ENCODE measurements at regions not wholly inside any gene's neighbourhood (a gene's known extent, or its start where the extent isn't known, plus 50 kb on each side); places are given as distances from the start of the nearest gene placed in this dataset.

DNA sequence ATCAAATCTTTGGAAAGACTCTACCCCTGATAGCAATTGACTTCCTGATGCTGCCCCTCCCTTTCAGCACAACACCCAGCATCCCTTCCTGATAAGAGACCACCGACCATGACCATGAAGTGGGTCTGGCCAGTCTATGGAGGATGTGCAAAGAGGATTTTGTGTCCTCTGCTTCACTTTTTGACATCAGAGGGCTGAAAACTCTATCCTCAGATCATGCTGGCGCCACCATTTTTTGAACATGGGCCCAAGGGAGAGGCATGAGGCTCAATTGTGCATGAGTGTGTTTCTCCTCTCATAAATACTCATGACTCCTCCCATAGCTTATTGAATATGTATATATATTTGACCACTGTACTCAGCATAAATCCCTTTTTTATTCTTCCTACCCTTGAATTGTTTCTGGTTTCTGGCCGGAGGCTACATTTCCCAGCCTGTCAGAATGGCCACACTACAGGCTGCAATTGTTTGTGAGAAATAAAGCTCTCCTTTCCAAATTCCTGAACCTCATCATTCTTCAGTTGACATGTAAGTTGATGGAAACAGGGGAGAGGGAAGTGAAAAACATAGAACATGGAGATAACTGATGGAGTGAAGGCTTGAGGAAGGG lies 314.1 kb downstream of the MYCN start:
- H3K4me3 Mint-ChIP-seq (ENCODE audit: unreplicated experiment), result no peak overlapping the region
- no peaks in the 10 kb centered on the region for H3K4me1 Mint-ChIP-seq (ENCODE audit: low read depth, unreplicated experiment)
- H3K27me3 Mint-ChIP-seq (ENCODE audit: unreplicated experiment), result peaks cover 2% of the 10 kb centered on the region
- no peak for TF ChIP-seq CTCF (IDR thresholded peaks at IDR 0.05; ENCODE audit: partially characterized antibody, unreplicated experiment)
- H3K9me3 Mint-ChIP-seq (ENCODE audit: unreplicated experiment), result no peaks in the 10 kb centered on the region
- no peaks in the 10 kb centered on the region for H3K36me3 Mint-ChIP-seq (ENCODE audit: unreplicated experiment)
- DNase-seq, result no peak
- no peak overlapping the region for H3K27ac Mint-ChIP-seq (ENCODE audit: unreplicated experiment)

DNA sequence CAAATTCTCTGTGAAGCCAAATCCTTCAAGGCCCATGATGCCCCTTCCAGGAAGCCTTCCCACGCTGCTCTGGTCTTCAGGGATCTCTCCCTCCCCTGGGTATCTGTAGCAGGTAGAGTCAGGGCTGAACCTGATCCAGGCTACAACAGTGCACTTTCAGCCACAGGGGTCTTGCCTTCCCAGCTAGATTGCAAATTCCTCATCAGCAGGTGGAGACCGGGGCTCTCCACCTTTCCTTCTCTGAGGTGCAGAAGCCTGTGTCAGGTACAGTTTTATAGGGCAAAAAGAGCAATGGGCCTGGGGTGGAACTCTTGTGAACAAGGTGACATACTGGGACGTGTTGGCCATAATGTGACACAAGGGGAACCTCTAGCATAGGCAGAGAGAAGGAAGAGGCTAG lies 312.9 kb downstream of the MYCN start:
- H3K27ac Mint-ChIP-seq (ENCODE audit: unreplicated experiment), result no peak overlapping the region
- no peaks in the 10 kb centered on the region for H3K36me3 Mint-ChIP-seq (ENCODE audit: unreplicated experiment)
- no peaks in the 10 kb centered on the region for H3K9me3 Mint-ChIP-seq (ENCODE audit: unreplicated experiment)
- H3K27me3 Mint-ChIP-seq (ENCODE audit: unreplicated experiment), result peaks cover 2% of the 10 kb centered on the region
- DNase-seq, result no peak
- TF ChIP-seq CTCF (IDR thresholded peaks at IDR 0.05; ENCODE audit: partially characterized antibody, unreplicated experiment), result no peak
- no peaks in the 10 kb centered on the region for H3K4me1 Mint-ChIP-seq (ENCODE audit: low read depth, unreplicated experiment)
- no peak overlapping the region for H3K4me3 Mint-ChIP-seq (ENCODE audit: unreplicated experiment)

DNA sequence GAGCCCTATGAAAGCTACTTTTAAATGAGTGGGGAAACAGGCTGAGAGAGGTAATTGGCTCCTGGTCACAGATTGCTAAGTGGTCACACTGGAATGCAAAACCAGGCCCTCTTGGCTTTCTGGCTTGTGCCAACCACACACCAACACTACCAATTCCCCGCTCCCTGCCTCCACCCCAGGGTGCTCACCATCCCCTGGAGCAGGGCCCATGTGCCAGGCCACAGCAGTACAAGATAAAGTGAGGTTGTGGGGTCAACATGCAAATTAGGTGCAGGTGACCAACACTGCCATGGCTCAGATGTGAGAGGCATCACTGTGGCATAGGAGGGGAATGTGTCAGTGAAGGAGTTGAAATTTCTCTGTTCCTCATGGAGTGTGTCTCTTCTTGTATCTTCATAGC lies 312.5 kb downstream of the MYCN start:
- no peak overlapping the region for H3K4me3 Mint-ChIP-seq (ENCODE audit: unreplicated experiment)
- no peaks in the 10 kb centered on the region for H3K36me3 Mint-ChIP-seq (ENCODE audit: unreplicated experiment)
- H3K27ac Mint-ChIP-seq (ENCODE audit: unreplicated experiment), result no peak overlapping the region
- DNase-seq, result no peak
- H3K4me1 Mint-ChIP-seq (ENCODE audit: low read depth, unreplicated experiment), result no peaks in the 10 kb centered on the region
- peaks cover 2% of the 10 kb centered on the region for H3K27me3 Mint-ChIP-seq (ENCODE audit: unreplicated experiment)
- TF ChIP-seq CTCF (IDR thresholded peaks at IDR 0.05; ENCODE audit: partially characterized antibody, unreplicated experiment), result no peak
- no peaks in the 10 kb centered on the region for H3K9me3 Mint-ChIP-seq (ENCODE audit: unreplicated experiment)

GRCh38 chr2:16252251-16252650 lies 311.9 kb downstream of the MYCN start:
- Mint-ChIP-seq H3K27ac (ENCODE audit: unreplicated experiment) (no peak overlapping the region), H3K36me3 (ENCODE audit: unreplicated experiment) (no peaks in the 10 kb centered on the region), H3K4me1 (ENCODE audit: low read depth, unreplicated experiment) (no peaks in the 10 kb centered on the region), H3K9me3 (ENCODE audit: unreplicated experiment) (no peaks in the 10 kb centered on the region), H3K4me3 (ENCODE audit: unreplicated experiment) (no peak overlapping the region), H3K27me3 (ENCODE audit: unreplicated experiment) (peaks cover 2% of the 10 kb centered on the region)
- TF ChIP-seq CTCF (IDR thresholded peaks at IDR 0.05; ENCODE audit: partially characterized antibody, unreplicated experiment), result no peak
- DNase-seq, result no peak

DNA sequence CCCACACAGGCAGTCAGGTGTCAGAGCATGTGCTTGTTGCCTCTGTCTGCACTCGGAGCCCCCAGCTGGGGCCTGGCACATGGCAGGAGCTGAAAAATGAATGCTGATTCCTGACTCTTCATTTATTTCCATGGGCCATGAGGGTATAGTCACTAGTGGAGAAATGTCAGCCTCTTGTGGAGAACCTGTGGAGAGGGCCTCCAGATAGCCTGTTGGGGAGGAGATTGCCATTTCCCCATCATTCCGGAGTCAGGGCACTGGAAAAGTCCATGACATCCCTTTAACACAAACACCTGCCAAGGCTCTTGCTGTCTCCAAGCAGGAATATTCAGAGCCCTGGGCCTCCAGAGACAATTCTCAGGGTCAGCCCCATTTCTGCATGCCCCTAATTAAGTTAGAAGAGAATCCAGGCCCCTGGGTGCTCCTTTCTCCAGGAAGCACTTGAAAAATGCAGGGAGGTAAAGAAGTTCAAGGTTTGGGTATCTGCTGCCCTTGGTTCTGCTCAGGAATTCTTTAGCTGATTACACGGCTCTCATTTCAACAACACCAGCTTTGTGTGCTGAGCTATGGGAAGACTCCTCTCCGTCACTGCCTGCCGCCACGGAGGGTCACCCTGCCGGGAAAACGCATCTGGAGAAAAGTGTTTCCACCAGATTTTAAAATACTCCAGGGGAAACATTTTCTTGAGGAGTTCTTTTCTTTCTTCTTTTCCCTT lies 311.3 kb downstream of the MYCN start:
- Mint-ChIP-seq H3K4me1 (ENCODE audit: low read depth, unreplicated experiment) (no peaks in the 10 kb centered on the region), H3K36me3 (ENCODE audit: unreplicated experiment) (no peaks in the 10 kb centered on the region), H3K27ac (ENCODE audit: unreplicated experiment) (no peak overlapping the region), H3K27me3 (ENCODE audit: unreplicated experiment) (peaks cover 2% of the 10 kb centered on the region), H3K9me3 (ENCODE audit: unreplicated experiment) (no peaks in the 10 kb centered on the region), H3K4me3 (ENCODE audit: unreplicated experiment) (no peak overlapping the region)
- no peak for DNase-seq
- no peak for TF ChIP-seq CTCF (IDR thresholded peaks at IDR 0.05; ENCODE audit: partially characterized antibody, unreplicated experiment)
